Natural killer cell treated with Interleukin-12 subunit alpha and Interleukin-12 subunit beta and Interleukin-15 and Interleukin-18, amount 100 ng/mL, for 72 hours (primary cell): ENCODE measurements at regions not wholly inside any gene's neighbourhood (a gene's known extent, or its start where the extent isn't known, plus 50 kb on each side); places are given as distances from the start of the nearest gene placed in this dataset.
A peak's percentile ranks its signal among the peaks of the same experiment; 100 is the strongest.

Experiments used
- ATAC-seq, 2 donors: fragments of 150-1000 bp; cut with Tn5 transposase in 1 of 2; sonication (Bioruptor Pico), chemical (Tn5 transposase) in 1 of 2; 2 replicates each; pipeline ENCODE4 v1.10.0; 2021
- DNase-seq: peaks from one replicate; pipeline ENCODE4 v3.0.0; 2022; ENCODE audit warnings: low spot score
- H3K27ac Mint-ChIP-seq, 2 donors: 1 replicate in 1 of 2; 2 replicates in 1 of 2; pipeline ENCODE4 v1.8.0; 2022; ENCODE audit warnings: mixed read lengths in 2 of 2, mild to moderate bottlenecking in 1 of 2, moderate library complexity in 1 of 2
- H3K27me3 Mint-ChIP-seq, 2 donors: 1 replicate in 1 of 2; 2 replicates in 1 of 2; pipeline ENCODE4 v1.8.0; 2022; ENCODE audit warnings: mixed read lengths in 2 of 2
- H3K36me3 Mint-ChIP-seq: one replicate; pipeline ENCODE4 v1.8.0; 2022; ENCODE audit warnings: mixed read lengths
- H3K4me1 Mint-ChIP-seq, 2 donors: 1 replicate in 1 of 2; 2 replicates in 1 of 2; pipeline ENCODE4 v1.8.0; 2022; ENCODE audit warnings: low read depth in 2 of 2, mixed read lengths in 2 of 2, mild to moderate bottlenecking in 1 of 2
- H3K4me3 Mint-ChIP-seq: one replicate; pipeline ENCODE4 v1.8.0; 2022; ENCODE audit warnings: mixed read lengths
- H3K9me3 Mint-ChIP-seq: 2 replicates; pipeline ENCODE4 v1.8.0; 2022; ENCODE audit warnings: mixed read lengths

- H3K4me3 Mint-ChIP-seq: no peak overlapping the region
- peaks cover 0 to 4% of the 10 kb centered on the region in 2 donors for H3K4me1 Mint-ChIP-seq
- no peaks in the 10 kb centered on the region for H3K9me3 Mint-ChIP-seq
- no peak overlapping the region for H3K27ac Mint-ChIP-seq
- DNase-seq: no peak
- no peaks in the 10 kb centered on the region for H3K36me3 Mint-ChIP-seq
- no peak for ATAC-seq
- peaks cover 7 to 11% of the 10 kb centered on the region in 2 donors for H3K27me3 Mint-ChIP-seq
Measured at GRCh38 chr18:49708662-49709346, 104.5 kb downstream of the ACAA2 start.

GRCh38 chr18:49707599-49707998 lies 105.7 kb downstream of the ACAA2 start:
- Mint-ChIP-seq H3K27ac (no peak overlapping the region), H3K36me3 (no peaks in the 10 kb centered on the region), H3K4me1 (peaks cover 0 to 4% of the 10 kb centered on the region in 2 donors), H3K9me3 (no peaks in the 10 kb centered on the region), H3K4me3 (no peak overlapping the region), H3K27me3 (peaks cover 0 to 7% of the 10 kb centered on the region in 2 donors)
- no peak for DNase-seq
- ATAC-seq: no peak

GRCh38 chr18:49704334-49704733 lies 109.0 kb downstream of the ACAA2 start:
- Mint-ChIP-seq H3K36me3 (no peaks in the 10 kb centered on the region), H3K27me3 (peaks cover 0 to 3% of the 10 kb centered on the region in 2 donors), H3K9me3 (no peaks in the 10 kb centered on the region), H3K4me1 (peaks cover 0 to 4% of the 10 kb centered on the region in 2 donors), H3K27ac (no peak overlapping the region), H3K4me3 (no peak overlapping the region)
- DNase-seq (no peak), ATAC-seq (no peak)

- H3K4me3 Mint-ChIP-seq: no peak overlapping the region
- no peaks in the 10 kb centered on the region for H3K36me3 Mint-ChIP-seq
- H3K27ac Mint-ChIP-seq: no peak overlapping the region
- peaks cover 0 to 7% of the 10 kb centered on the region in 2 donors for H3K27me3 Mint-ChIP-seq
- no peaks in the 10 kb centered on the region for H3K9me3 Mint-ChIP-seq
- H3K4me1 Mint-ChIP-seq: no peaks in the 10 kb centered on the region
- no peak for ATAC-seq
- no peak for DNase-seq
Measured at GRCh38 chr18:49701190-49701589, 112.1 kb downstream of the ACAA2 start.

- H3K4me3 Mint-ChIP-seq: no peak overlapping the region
- no peaks in the 10 kb centered on the region for H3K36me3 Mint-ChIP-seq
- H3K9me3 Mint-ChIP-seq: no peaks in the 10 kb centered on the region
- ATAC-seq (no peak), DNase-seq (no peak)
- no peaks in the 10 kb centered on the region for H3K4me1 Mint-ChIP-seq
- peaks cover 0 to 5% of the 10 kb centered on the region in 2 donors for H3K27me3 Mint-ChIP-seq
- no peak overlapping the region for H3K27ac Mint-ChIP-seq
Measured at GRCh38 chr18:49699303-49699702, 114.0 kb downstream of the ACAA2 start.

- Mint-ChIP-seq H3K36me3 (no peaks in the 10 kb centered on the region), H3K4me3 (no peak overlapping the region), H3K4me1 (no peaks in the 10 kb centered on the region), H3K9me3 (no peaks in the 10 kb centered on the region), H3K27me3 (peaks cover 0 to 5% of the 10 kb centered on the region in 2 donors), H3K27ac (no peak overlapping the region)
- DNase-seq: no peak
- no peak for ATAC-seq
Measured at GRCh38 chr18:49698525-49699025, 114.8 kb downstream of the ACAA2 start.

GRCh38 chr18:49697757-49698524 lies 115.4 kb downstream of the ACAA2 start:
- ATAC-seq (no peak), DNase-seq (no peak)
- no peak overlapping the region for H3K27ac Mint-ChIP-seq
- no peaks in the 10 kb centered on the region for H3K9me3 Mint-ChIP-seq
- H3K27me3 Mint-ChIP-seq: peaks cover 0 to 5% of the 10 kb centered on the region in 2 donors
- no peak overlapping the region for H3K4me3 Mint-ChIP-seq
- H3K4me1 Mint-ChIP-seq: no peaks in the 10 kb centered on the region
- H3K36me3 Mint-ChIP-seq: no peaks in the 10 kb centered on the region

- Mint-ChIP-seq H3K36me3 (no peaks in the 10 kb centered on the region), H3K4me3 (no peak overlapping the region), H3K9me3 (no peaks in the 10 kb centered on the region), H3K4me1 (no peaks in the 10 kb centered on the region), H3K27me3 (peaks cover 0 to 5% of the 10 kb centered on the region in 2 donors), H3K27ac (no peak overlapping the region)
- ATAC-seq: no peak
- DNase-seq: no peak
Measured at GRCh38 chr18:49697049-49697448, 116.3 kb downstream of the ACAA2 start.

- Mint-ChIP-seq H3K9me3 (no peaks in the 10 kb centered on the region), H3K27me3 (peaks cover 0 to 5% of the 10 kb centered on the region in 2 donors), H3K4me3 (no peak overlapping the region), H3K4me1 (peaks cover 11 to 21% of the 10 kb centered on the region in 2 donors), H3K36me3 (no peaks in the 10 kb centered on the region), H3K27ac (no peak overlapping the region)
- ATAC-seq: no peak
- DNase-seq: no peak
Measured at GRCh38 chr18:49694402-49694801, 118.9 kb downstream of the ACAA2 start.

- H3K9me3 Mint-ChIP-seq: no peaks in the 10 kb centered on the region
- H3K27me3 Mint-ChIP-seq: peaks cover 0 to 3% of the 10 kb centered on the region in 2 donors
- no peak overlapping the region for H3K27ac Mint-ChIP-seq
- H3K4me1 Mint-ChIP-seq: peaks cover 11 to 21% of the 10 kb centered on the region in 2 donors
- ATAC-seq (no peak), DNase-seq (no peak)
- no peaks in the 10 kb centered on the region for H3K36me3 Mint-ChIP-seq
- H3K4me3 Mint-ChIP-seq: no peak overlapping the region
Measured at GRCh38 chr18:49693717-49694005, 119.7 kb downstream of the ACAA2 start.

GRCh38 chr18:49692906-49693716 lies 120.2 kb downstream of the ACAA2 start:
- no peaks in the 10 kb centered on the region for H3K9me3 Mint-ChIP-seq
- ATAC-seq (no peak), DNase-seq (no peak)
- peaks cover 0 to 3% of the 10 kb centered on the region in 2 donors for H3K27me3 Mint-ChIP-seq
- H3K4me1 Mint-ChIP-seq: peaks cover 11 to 21% of the 10 kb centered on the region in 2 donors
- no peak overlapping the region for H3K27ac Mint-ChIP-seq
- H3K4me3 Mint-ChIP-seq: no peak overlapping the region
- H3K36me3 Mint-ChIP-seq: no peaks in the 10 kb centered on the region

- Mint-ChIP-seq H3K27ac (peak overlapping the region in 1 of 2 donors; percentile 43), H3K36me3 (no peaks in the 10 kb centered on the region), H3K4me3 (peak overlapping the region; percentile 44), H3K9me3 (no peaks in the 10 kb centered on the region), H3K4me1 (peaks cover 11 to 21% of the 10 kb centered on the region in 2 donors), H3K27me3 (peaks cover 0 to 2% of the 10 kb centered on the region in 2 donors)
- ATAC-seq (no peak), DNase-seq (no peak)
Measured at GRCh38 chr18:49691177-49691608, 122.1 kb downstream of the ACAA2 start.

- H3K4me3 Mint-ChIP-seq: peak overlapping the region; percentile 69
- DNase-seq: no peak
Measured at GRCh38 chr18:49690312-49690711, 123.0 kb downstream of the ACAA2 start.

More at GRCh38 chr18:49690312-49690711, 123.0 kb downstream of the ACAA2 start:
- Mint-ChIP-seq H3K36me3 (no peaks in the 10 kb centered on the region), H3K27me3 (peaks cover under 1 to 5% of the 10 kb centered on the region in 2 donors), H3K27ac (peak overlapping the region in 1 of 2 donors; percentile 43), H3K9me3 (no peaks in the 10 kb centered on the region), H3K4me1 (peaks cover 11 to 21% of the 10 kb centered on the region in 2 donors)
- ATAC-seq: peak; percentile 81 to 94
